Stimulated activated naive CD4-positive, alpha-beta T cell (primary cell): ENCODE measurements at regions not wholly inside any gene's neighbourhood (a gene's known extent, or its start where the extent isn't known, plus 50 kb on each side); places are given as distances from the start of the nearest gene placed in this dataset.
"Not testable (repeated sequence)": the region's sequence is repeated elsewhere in the genome, so short reads cannot be mapped to it uniquely, and the experiment has no call there.

ENCODE experiments used
- DNase-seq, 6 experiments: peaks; one replicate each; lab custom pipeline; 2025; lab: John Stamatoyannopoulos, UW

DNA sequence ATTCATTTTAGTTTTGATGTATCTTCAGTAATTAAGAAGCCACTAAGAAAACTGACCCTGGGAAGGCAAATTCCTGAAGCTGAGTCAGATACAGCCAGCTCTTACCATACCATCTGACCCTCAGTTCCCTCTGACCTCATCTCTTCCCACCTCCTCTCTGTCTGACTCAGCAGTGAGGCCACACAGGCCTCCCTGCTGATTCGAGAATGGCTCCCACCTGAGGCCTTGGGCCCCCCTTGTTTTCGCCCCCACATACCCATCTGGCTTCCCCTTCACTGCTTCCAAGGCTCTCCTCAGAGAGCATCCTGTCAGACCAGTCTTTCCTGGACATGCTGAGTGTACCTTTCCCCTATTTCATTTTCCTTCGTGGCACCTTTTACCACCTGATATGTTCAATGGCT is 71.0 kb upstream of the CYP1B1 start:
- DNase-seq: no peak

DNA sequence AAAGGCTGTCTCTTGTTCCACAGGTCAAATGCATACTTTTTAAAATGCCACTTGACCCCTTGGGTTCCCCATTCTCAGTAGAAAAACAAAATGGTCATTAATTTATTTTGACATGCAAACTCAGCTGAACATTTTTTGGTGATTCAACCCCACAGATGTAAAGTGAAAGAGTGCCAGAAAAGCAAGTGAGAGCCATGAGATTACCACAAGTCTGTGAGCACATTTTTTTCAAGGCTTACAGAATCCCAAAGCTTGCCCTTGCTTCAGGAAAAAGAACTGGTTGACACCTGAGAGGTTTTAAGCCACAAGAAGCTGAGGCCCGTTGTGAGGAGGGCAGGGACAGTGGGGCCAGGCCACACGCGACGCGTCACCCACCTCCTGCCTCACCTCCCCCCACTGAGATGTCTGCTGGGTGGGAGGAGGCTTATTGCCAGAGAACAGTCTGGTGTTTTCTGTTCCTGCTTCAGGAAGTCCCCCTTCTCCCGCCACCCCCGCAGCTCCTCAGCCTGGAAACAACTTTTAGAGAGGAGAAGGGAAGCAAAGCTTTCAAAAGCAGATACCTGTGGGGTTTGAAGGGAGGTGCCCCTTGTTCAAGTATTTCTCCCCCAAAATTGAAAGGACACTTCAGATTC is 70.4 kb upstream of the CYP1B1 start:
- no peak for DNase-seq

DNA sequence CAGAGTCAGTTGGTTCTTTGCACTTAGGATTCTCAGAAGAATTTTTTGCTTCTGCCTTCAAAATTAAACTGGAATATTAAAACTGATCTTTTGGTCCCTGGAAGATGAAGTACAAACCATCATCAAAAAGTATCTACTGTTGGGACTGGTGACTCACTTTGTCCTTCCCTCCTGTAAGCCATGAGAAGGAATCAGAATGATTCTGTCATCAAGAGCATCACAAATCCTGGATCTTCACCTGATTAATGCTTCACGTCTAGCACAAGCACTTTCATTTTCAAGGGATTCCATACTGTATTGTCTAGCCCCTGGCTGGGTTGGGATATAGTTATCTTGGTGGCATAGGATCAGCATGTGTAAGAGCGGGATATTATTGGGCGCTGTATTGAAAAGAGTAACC is 69.3 kb upstream of the CYP1B1 start:
- DNase-seq: no peak

DNA sequence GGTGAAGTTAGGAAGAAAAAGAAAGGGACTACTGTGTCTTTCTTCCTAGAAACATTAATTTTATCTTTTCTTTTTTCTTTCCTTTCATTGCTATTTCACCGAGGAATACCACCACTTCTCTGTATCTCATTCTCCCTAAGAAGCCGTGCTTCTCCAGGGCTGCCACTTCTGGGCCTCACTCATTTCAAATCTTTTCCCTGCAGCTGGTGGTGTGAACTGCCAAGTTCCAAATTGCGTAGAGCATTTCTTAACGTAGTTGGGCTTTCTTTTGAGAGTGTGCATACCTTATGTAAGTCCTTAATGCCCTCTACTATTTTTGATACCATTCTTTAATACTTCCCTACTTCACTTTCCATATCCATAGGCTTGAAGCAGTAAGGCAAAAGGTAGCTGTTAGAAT is 66.7 kb upstream of the CYP1B1 start:
- DNase-seq: no peak

DNA sequence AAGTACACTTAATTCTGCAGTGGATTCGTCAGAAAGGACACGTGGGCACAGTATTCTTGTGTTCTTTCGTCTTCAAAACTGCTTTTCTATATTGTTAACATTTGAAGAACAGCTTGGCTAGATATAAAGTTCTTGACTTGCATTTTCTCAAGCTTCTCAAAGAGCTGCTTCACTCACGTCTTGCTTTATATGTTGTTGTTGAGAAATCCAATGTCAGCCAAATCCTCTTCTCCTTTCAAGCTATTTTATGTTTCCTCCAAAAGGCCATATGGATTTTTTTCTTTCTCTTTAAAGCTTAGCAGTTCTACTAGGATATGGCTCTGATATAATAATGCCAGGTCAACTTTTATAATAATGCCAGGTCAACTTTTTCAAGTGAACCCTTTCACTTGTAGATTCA is 65.5 kb upstream of the CYP1B1 start:
- DNase-seq: no peak

DNA sequence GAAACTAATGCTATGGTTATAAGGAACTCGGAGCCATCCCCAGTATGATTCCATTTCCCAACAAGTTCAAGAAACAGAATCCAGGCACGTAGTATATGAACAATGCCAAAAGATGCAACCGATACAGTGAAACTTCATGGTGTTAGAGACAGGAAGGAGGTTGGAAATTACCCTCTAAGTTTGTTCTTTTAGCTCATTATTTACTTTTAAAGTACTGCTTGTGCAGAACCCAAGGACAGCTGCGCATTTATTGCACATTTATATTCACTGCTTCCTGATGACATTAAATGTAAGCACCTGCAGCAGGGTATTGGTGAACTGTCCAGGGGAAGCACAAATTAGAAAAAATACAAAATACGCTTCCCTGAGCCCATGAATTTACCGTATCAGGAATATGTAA is 63.0 kb upstream of the CYP1B1 start:
- no peak for DNase-seq

DNA sequence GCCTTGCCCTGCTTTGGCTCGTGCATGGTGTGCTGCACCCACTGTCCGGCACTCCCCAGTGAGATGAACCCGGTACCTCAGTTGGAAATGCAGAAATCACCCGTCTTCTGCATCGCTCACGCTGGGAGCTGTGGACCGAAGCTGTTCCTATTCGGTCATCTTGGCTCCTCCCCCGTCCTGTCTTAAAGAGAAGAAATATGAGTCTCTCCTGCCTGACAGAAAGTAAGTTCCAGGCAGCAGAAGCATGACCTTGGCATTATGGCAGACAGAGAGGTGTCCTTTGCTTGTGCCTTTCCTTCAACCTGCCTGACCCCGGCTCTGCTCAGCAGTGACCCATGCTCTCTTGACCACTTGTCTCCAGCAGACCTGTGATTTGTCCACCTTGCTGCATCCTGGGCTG is 62.5 kb upstream of the CYP1B1 start:
- DNase-seq: no peak

DNA sequence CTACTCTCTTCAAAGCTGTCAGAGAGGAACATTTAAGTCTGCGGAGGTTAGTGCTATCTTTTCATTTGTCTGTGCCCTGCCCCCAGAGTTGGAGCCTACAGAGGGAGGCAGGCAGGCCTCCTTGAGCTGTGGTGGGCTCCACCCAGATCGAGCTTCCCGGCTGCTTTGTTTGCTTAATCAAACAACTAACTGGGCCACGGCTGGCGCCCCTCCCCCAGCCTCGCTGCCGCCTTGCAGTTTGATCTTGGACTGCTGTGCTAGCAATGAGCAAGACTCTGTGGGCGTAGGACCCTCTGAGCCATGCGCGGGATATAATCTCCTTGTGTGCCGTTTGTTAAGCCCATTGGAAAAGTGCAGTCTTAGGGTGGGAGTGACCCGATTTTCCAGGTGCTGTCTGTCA is 62.0 kb upstream of the CYP1B1 start:
- not testable (repeated sequence) for DNase-seq

DNA sequence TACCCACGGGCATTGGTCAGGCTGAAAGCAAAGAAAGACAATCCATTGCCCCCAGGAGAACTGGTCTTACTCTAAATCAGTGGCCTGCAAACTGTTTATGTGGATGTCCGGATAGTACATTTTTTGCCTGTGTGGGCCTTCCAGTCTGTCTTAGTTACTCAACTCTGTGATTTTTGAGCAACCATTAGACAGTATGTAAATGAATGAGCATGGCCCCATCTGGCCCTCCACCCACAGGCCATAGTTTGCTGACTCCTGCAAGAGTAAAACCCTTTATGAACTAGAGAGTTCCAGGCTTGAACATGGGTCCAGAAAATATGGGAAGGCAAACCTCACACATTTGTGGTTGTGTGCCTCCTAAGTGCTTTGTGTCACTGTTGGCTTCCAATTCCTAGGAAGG is 55.7 kb upstream of the CYP1B1 start:
- no peak for DNase-seq

DNA sequence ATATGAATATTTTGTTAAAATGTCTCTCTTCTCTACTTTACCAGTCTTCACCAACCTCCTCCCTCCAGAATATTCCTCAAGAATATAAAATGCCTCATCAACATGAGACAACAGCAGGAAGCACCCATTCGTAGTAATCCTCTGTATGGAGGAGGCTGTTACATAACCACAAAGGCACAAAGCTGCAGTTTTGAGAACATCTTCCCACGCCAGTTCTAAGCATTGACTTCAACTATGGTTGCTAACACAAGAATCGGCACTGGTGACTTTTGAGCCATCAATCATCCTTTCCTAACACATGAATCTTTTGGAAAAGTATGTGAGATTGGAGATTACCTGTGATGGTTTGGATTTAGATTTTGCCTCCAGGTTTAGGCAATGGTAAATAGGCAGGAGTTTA is 54.9 kb upstream of the CYP1B1 start:
- no peak for DNase-seq

DNA sequence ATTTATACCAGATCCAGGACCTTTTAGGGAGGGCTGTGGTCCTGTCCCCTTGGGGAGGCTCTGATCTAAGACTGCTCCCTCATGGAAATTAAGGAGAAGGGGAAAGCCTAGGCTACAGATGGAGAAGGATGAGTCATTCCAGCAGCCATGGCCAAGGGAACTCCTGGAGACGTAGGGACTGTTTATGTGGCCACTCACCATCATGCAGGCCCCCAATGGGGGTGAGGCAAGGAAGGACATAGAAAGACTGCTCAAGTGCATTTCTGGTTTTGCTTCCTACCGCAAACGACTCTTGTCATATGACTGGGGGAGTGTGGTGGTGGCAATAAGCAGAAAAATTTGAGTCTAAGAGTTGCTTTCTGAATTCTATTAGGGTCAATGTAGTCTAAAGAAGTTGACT is 54.0 kb upstream of the CYP1B1 start:
- DNase-seq: no peak

DNA sequence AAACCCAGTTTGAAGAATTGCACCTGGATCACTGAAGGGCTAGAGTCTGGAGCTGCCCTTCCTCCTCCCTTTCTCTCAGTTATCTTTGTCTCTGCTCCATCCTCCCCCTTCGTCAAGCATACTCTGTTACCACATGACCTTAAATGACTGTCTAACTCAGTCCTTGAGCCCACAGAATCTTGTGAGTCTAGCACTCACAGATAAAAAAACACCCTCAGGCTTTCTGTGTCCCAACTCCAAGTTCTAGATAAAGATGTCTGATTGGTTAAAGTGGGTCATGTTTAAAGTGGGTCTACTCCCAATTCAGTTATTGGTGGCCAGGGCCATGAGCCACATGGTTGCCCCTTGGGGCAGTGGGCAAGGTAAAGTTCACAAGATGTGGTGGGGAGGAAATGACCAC is 53.5 kb upstream of the CYP1B1 start:
- DNase-seq: no peak

DNA sequence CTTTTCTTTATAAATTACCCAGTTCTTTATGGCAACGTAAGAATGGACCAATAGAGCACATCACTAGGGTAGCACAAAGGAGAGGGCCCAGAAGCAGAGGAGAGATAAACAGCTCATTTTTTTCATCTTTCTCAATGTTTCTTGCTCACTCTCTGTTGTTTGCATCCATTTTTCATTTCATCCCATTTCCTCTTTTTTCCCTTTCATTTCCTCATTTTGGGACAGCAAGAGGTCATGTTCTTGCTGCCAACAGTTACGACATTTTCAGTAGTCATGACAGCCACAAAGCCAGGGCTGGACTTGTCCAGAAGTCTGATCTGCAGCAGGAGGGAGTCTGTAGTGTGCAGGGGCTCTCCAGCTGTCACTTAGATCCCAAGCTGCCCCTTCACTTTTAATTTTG is 52.7 kb upstream of the CYP1B1 start:
- DNase-seq: no peak

DNA sequence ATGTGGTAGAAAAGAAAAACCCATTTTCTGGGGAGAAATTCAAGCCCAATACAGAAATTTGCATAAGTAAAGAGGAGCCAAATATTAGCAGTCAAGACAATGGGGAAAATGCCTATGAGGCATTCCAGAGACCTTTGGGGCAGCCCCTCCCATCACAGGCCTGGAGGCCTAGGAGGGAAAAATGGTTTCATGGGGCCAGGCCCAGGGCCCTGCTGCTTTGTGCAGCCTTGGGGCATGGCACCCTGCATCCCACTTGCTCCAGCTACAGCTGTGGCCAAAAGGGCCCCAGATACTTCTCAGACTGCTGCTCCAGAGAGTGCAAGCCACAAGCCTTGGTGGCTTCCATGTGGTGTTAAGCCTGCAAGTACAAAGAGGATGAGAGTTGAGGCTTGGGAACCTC is 51.3 kb upstream of the CYP1B1 start:
- no peak for DNase-seq

DNA sequence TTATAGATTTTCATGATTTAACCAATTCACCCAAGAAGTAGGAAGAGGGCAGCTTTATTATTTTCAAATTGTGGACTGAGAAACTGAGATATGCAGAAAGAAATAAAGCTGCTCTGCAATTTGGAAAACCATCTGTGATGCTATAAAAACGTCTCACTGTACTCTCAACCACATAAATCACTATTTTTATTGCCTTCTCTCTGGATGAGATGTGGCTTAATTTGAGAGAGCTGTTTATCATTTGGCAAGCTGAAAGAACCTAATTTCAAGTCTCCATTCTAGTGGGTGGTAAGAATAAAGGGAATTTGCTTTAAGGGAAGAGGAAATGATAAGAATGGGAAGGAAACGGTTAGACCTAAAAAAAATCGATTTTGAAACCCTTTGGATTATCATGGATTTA is 49.9 kb upstream of the CYP1B1 start:
- no peak for DNase-seq
